ENCODE measurements at regions not wholly inside any gene's neighbourhood (a gene's known extent, or its start where the extent isn't known, plus 50 kb on each side); places are given as distances from the start of the nearest gene placed in this dataset.

DNA sequence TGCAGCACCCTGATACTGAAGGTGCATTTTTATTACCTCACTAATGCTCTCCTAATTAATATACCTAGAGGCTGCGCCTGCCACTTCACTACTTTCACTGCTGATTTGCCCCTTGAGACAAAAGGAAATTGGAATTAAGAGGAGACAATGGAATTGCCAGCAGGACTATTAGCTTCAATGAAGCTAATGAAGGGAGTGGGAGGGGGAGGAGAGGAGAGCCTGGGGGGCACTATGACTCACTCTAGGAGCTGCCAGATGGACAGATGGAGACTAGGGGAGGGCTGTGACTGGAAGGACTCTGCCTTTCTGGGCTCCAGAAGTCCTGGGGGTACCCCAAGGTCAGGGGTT, 102.8 kb upstream of the DRD2 start:
- no peak overlapping the region for H3K4me3 ChIP-seq
- 58 to 64% methylated on average over 1 of the region's 1 CpG for WGBS, 2 donors
- H3K36me3 ChIP-seq, result no peaks in the 10 kb centered on the region
- H3K4me1 ChIP-seq, result no peaks in the 10 kb centered on the region
- ATAC-seq (no peak), DNase-seq (no peak), FAIRE-seq (no peak)
- H3K27me3 ChIP-seq, result no peaks in the 10 kb centered on the region
- no peaks in the 10 kb centered on the region for H3K9me3 ChIP-seq
- TF ChIP-seq, protein P1, sequence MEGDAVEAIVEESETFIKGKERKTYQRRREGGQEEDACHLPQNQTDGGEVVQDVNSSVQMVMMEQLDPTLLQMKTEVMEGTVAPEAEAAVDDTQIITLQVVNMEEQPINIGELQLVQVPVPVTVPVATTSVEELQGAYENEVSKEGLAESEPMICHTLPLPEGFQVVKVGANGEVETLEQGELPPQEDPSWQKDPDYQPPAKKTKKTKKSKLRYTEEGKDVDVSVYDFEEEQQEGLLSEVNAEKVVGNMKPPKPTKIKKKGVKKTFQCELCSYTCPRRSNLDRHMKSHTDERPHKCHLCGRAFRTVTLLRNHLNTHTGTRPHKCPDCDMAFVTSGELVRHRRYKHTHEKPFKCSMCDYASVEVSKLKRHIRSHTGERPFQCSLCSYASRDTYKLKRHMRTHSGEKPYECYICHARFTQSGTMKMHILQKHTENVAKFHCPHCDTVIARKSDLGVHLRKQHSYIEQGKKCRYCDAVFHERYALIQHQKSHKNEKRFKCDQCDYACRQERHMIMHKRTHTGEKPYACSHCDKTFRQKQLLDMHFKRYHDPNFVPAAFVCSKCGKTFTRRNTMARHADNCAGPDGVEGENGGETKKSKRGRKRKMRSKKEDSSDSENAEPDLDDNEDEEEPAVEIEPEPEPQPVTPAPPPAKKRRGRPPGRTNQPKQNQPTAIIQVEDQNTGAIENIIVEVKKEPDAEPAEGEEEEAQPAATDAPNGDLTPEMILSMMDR (IDR thresholded peaks at IDR 0.05), result no peak
- H3K27ac ChIP-seq, result no peak overlapping the region
- intact Hi-C loops (cut with DNase I), result no loop called here

DNA sequence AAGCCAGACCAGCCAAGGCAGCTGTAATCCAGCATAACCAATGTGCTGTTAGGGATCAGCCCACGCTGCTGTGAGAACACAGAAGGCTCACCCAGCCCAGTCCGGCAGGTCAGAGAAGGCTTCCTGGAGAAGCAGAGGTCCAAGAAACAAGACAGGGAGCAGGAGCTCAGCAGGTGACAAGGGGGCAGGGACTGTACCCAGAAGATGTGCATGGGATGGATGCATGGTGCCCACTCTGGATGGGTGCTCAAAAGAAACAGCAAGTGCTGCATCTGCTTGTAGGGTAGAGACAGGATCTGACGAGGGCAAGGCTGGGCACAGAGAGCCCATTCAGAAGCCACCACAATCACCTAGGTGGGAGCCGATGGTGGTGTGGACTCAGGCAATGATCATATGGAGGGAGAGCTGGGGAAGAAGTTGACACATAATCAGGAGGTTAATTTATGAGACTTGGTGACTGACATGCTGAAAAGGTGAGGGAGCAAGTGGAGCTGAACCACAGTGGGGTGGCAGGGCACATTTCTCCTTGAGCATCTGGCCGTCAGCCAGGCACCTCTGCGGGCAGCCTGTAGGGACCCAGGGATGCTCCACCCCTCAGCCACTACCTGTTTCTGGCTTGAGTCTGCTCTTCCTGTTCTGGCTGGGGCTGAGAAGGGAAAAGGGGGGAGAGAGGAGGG, 102.3 kb upstream of the DRD2 start:
- DNase-seq, result peak in 1 of 6 donors; percentile 11
- TF ChIP-seq, protein P1 (IDR thresholded peaks at IDR 0.05), result no peak
- H3K36me3 ChIP-seq, result no peaks in the 10 kb centered on the region
- no peaks in the 10 kb centered on the region for H3K4me1 ChIP-seq
- peak in 1 of 4 donors; percentile 41 for ATAC-seq
- H3K27me3 ChIP-seq, result no peaks in the 10 kb centered on the region
- WGBS, 2 donors, result 38 to 61% methylated on average over 4 to 6 of the region's 6 CpGs
- no peak for FAIRE-seq
- H3K4me3 ChIP-seq, result no peak overlapping the region
- intact Hi-C loops (cut with DNase I), result no loop called here
- H3K27ac ChIP-seq, result no peak overlapping the region
- H3K9me3 ChIP-seq, result no peaks in the 10 kb centered on the region

DNA sequence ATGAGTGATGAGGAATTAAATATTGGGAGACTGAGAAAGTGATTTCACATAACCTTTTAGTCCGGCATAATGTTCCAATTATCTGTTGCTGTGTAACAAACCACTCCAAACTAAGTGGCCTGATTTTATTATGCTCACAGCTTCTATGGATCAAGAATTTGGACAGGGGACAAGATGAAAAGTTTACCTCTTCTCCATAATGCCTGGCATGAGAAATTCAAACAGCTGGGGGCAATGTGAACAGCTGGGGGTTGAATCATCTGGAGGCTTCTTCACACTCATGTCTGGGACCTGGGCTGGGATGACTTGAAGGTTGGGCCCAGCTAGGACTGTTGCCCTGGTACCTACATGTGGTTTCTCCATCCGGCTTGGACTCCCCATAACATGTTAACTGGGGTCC, 99.4 kb upstream of the DRD2 start:
- H3K4me1 ChIP-seq, result no peaks in the 10 kb centered on the region
- no peak for FAIRE-seq
- 67% methylated on average over 2 of the region's 2 CpGs for WGBS, 2 donors

DNA sequence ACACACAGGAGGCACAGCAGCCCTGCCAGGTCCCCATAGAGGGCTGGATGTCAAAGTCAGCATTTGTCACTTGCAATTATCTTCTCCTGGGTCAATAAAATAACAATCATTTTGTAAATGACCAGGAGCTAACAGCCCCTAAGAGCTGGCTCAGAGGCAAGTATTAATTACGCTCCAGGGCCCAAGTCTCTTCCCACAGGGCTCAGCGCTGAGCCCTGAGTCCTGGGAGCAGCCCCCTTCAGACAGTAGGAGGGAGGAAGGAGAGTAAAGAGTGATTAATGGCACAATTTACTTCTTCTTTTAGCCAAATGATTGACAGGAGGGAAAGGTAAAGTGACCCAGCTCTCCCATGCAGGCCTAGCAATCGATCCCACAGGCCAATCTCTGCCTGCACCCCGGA, 99.0 kb upstream of the DRD2 start:
- no peaks in the 10 kb centered on the region for H3K4me1 ChIP-seq
- FAIRE-seq (no peak), DNase-seq (no peak), ATAC-seq (peak in 2 of 4 donors; percentile 29 to 40)
- no peaks in the 10 kb centered on the region for H3K27me3 ChIP-seq
- no peak overlapping the region for H3K4me3 ChIP-seq
- intact Hi-C loops (cut with DNase I), result no loop called here
- TF ChIP-seq, protein P1 (IDR thresholded peaks at IDR 0.05), result no peak
- no peaks in the 10 kb centered on the region for H3K9me3 ChIP-seq
- H3K36me3 ChIP-seq, result no peaks in the 10 kb centered on the region
- no peak overlapping the region for H3K27ac ChIP-seq
- WGBS, 2 donors, result 72 to 82% methylated on average over 4 of the region's 4 CpGs

More for the DNA sequence above, 99.4 kb upstream of the DRD2 start:
- Histone ChIP-seq H3K27ac (no peak overlapping the region), H3K4me3 (no peak overlapping the region), H3K36me3 (no peaks in the 10 kb centered on the region), H3K27me3 (no peaks in the 10 kb centered on the region), H3K9me3 (no peaks in the 10 kb centered on the region)
- TF ChIP-seq, protein P1 (IDR thresholded peaks at IDR 0.05), result no peak
- intact Hi-C loops (cut with DNase I), result no loop called here
- ATAC-seq, result peak in 2 of 4 donors; percentile 11 to 48
- no peak for DNase-seq

DNA sequence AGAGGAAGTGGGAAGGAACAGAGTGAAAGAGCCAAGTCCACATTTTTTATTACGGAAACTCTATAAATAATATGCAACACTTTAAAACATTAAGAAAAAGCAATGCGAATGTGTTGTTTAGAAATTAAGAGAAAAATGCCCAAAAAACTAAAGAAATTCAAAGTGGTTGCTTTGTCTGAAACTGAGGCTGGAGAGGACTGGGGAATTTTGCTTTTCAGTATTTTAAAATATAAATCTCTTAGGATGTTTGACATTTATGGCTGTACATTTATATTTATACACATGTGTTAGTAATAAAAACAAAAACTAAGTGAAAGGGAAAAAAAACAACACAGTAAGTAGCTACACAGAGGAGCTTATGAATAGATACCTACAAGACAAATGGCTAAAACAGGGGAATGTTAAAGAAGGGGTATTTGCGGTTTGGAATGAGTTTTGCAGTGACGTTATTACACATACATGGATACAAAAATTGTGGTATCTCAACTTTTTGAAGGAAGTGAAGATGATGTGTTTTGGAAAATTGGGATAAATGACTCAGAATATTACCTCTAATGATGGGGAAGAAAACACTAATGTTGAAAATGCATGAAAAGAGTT, 97.0 kb upstream of the DRD2 start:
- no peak overlapping the region for H3K27ac ChIP-seq
- H3K36me3 ChIP-seq, result no peaks in the 10 kb centered on the region
- H3K4me3 ChIP-seq, result no peak overlapping the region
- no peaks in the 10 kb centered on the region for H3K27me3 ChIP-seq
- H3K4me1 ChIP-seq, result no peaks in the 10 kb centered on the region
- H3K9me3 ChIP-seq, result no peaks in the 10 kb centered on the region
- TF ChIP-seq, protein P1 (IDR thresholded peaks at IDR 0.05), result no peak
- WGBS, 2 donors, result 87 to 94% methylated on average over 4 of the region's 4 CpGs
- intact Hi-C loops (cut with DNase I), result no loop called here
- ATAC-seq (no peak), DNase-seq (no peak), FAIRE-seq (no peak)
